ENCODE measurements at regions not wholly inside any gene's neighbourhood (a gene's known extent, or its start where the extent isn't known, plus 50 kb on each side); places are given as distances from the start of the nearest gene placed in this dataset.
"Not testable (repeated sequence)": the region's sequence is repeated elsewhere in the genome, so short reads cannot be mapped to it uniquely, and the experiment has no call there.

- no peak overlapping the region for H3K4me3 ChIP-seq (ENCODE audit: low read length)
- no peaks in the 10 kb centered on the region for H4K20me1 ChIP-seq (ENCODE audit: insufficient read depth, low read length)
- no peak overlapping the region for H2AFZ ChIP-seq (ENCODE audit: low read depth, low read length)
- H3K27me3 ChIP-seq (ENCODE audit: low read depth, low read length): no peaks in the 10 kb centered on the region
- TF ChIP-seq EZH2phosphoT487 (IDR thresholded peaks at IDR 0.05; ENCODE audit: low read depth) (no peak), CTCF (IDR thresholded peaks at IDR 0.05; ENCODE audit: low read depth, low read length) (no peak)
- peaks cover 12% of the 10 kb centered on the region for H3K4me1 ChIP-seq (ENCODE audit: low read length)
- no peaks in the 10 kb centered on the region for H3K36me3 ChIP-seq (replicated peaks; ENCODE audit: low read depth, low read length)
- no peaks in the 10 kb centered on the region for H3K9me3 ChIP-seq (ENCODE audit: insufficient read depth, low read length)
- H3K9ac ChIP-seq (ENCODE audit: low read length): no peak overlapping the region
- H3K27ac ChIP-seq (ENCODE audit: low read length): no peak overlapping the region
- no peaks in the 10 kb centered on the region for H3K79me2 ChIP-seq (ENCODE audit: low read length)
- H3K4me2 ChIP-seq (ENCODE audit: low read length): no peak overlapping the region
Observed at GRCh38 chrX:112211459-112211858, 128.9 kb upstream of the TRPC5 start.

GRCh38 chrX:112197840-112198239, 115.3 kb upstream of the TRPC5 start:
- Histone ChIP-seq H3K27me3 (ENCODE audit: low read depth, low read length) (no peaks in the 10 kb centered on the region), H3K79me2 (ENCODE audit: low read length) (no peaks in the 10 kb centered on the region), H3K4me2 (ENCODE audit: low read length) (no peak overlapping the region), H4K20me1 (ENCODE audit: insufficient read depth, low read length) (no peaks in the 10 kb centered on the region), H3K4me1 (ENCODE audit: low read length) (no peaks in the 10 kb centered on the region), H3K4me3 (ENCODE audit: low read length) (no peak overlapping the region), H3K9me3 (ENCODE audit: insufficient read depth, low read length) (no peaks in the 10 kb centered on the region), H3K9ac (ENCODE audit: low read length) (no peak overlapping the region), H3K36me3 (replicated peaks; ENCODE audit: low read depth, low read length) (no peaks in the 10 kb centered on the region), H3K27ac (ENCODE audit: low read length) (no peak overlapping the region), H2AFZ (ENCODE audit: low read depth, low read length) (no peak overlapping the region)
- no peak for TF ChIP-seq CTCF (IDR thresholded peaks at IDR 0.05; ENCODE audit: low read depth, low read length)
- no peak for TF ChIP-seq EZH2phosphoT487 (IDR thresholded peaks at IDR 0.05; ENCODE audit: low read depth)

GRCh38 chrX:112190646-112191045, 108.1 kb upstream of the TRPC5 start:
- Histone ChIP-seq H3K9me3 (ENCODE audit: insufficient read depth, low read length) (no peaks in the 10 kb centered on the region), H3K27me3 (ENCODE audit: low read depth, low read length) (no peaks in the 10 kb centered on the region), H3K9ac (ENCODE audit: low read length) (no peak overlapping the region), H3K79me2 (ENCODE audit: low read length) (no peaks in the 10 kb centered on the region), H2AFZ (ENCODE audit: low read depth, low read length) (no peak overlapping the region), H3K36me3 (replicated peaks; ENCODE audit: low read depth, low read length) (no peaks in the 10 kb centered on the region), H3K27ac (ENCODE audit: low read length) (no peak overlapping the region), H4K20me1 (ENCODE audit: insufficient read depth, low read length) (no peaks in the 10 kb centered on the region), H3K4me3 (ENCODE audit: low read length) (no peak overlapping the region), H3K4me2 (ENCODE audit: low read length) (no peak overlapping the region), H3K4me1 (ENCODE audit: low read length) (no peaks in the 10 kb centered on the region)
- TF ChIP-seq CTCF (IDR thresholded peaks at IDR 0.05; ENCODE audit: low read depth, low read length) (no peak), EZH2phosphoT487 (IDR thresholded peaks at IDR 0.05; ENCODE audit: low read depth) (no peak)

- not testable (repeated sequence) for H3K9ac ChIP-seq (ENCODE audit: low read length); H3K9me3 ChIP-seq (ENCODE audit: insufficient read depth, low read length); H3K36me3 ChIP-seq (replicated peaks; ENCODE audit: low read depth, low read length); H2AFZ ChIP-seq (ENCODE audit: low read depth, low read length); H3K27ac ChIP-seq (ENCODE audit: low read length); H4K20me1 ChIP-seq (ENCODE audit: insufficient read depth, low read length); H3K4me2 ChIP-seq (ENCODE audit: low read length); H3K4me3 ChIP-seq (ENCODE audit: low read length); H3K4me1 ChIP-seq (ENCODE audit: low read length); H3K27me3 ChIP-seq (ENCODE audit: low read depth, low read length); H3K79me2 ChIP-seq (ENCODE audit: low read length)
Observed at GRCh38 chrX:112181361-112181760, 98.8 kb upstream of the TRPC5 start.

- H3K9ac ChIP-seq (ENCODE audit: low read length): no peak overlapping the region
- H3K36me3 ChIP-seq (replicated peaks; ENCODE audit: low read depth, low read length): no peaks in the 10 kb centered on the region
- H3K4me3 ChIP-seq (ENCODE audit: low read length): no peak overlapping the region
- peaks cover 17% of the 10 kb centered on the region for H3K4me1 ChIP-seq (ENCODE audit: low read length)
- TF ChIP-seq CTCF (IDR thresholded peaks at IDR 0.05; ENCODE audit: low read depth, low read length) (no peak), EZH2phosphoT487 (IDR thresholded peaks at IDR 0.05; ENCODE audit: low read depth) (no peak)
- no peaks in the 10 kb centered on the region for H4K20me1 ChIP-seq (ENCODE audit: insufficient read depth, low read length)
- H3K4me2 ChIP-seq (ENCODE audit: low read length): peak overlapping the region; percentile 0
- H3K9me3 ChIP-seq (ENCODE audit: insufficient read depth, low read length): no peaks in the 10 kb centered on the region
- H3K79me2 ChIP-seq (ENCODE audit: low read length): no peaks in the 10 kb centered on the region
- no peak overlapping the region; the same call in 1 of the 2 replicates for H3K27ac ChIP-seq (ENCODE audit: low read length)
- H3K27me3 ChIP-seq (ENCODE audit: low read depth, low read length): no peaks in the 10 kb centered on the region
- H2AFZ ChIP-seq (ENCODE audit: low read depth, low read length): no peak overlapping the region
Observed at GRCh38 chrX:112164420-112164819, 81.8 kb upstream of the TRPC5 start.
